ENCODE measurements at regions not wholly inside any gene's neighbourhood (a gene's known extent, or its start where the extent isn't known, plus 50 kb on each side); places are given as distances from the start of the nearest gene placed in this dataset.

GRCh38 chr2:138183705-138184104 is 219.4 kb downstream of the HNMT start:
- TF ChIP-seq POLR2A (IDR thresholded peaks at IDR 0.05), result no peak
- no peak for TF ChIP-seq CTCF (IDR thresholded peaks at IDR 0.05)

Measured in Peyer's patch (tissue), 4 donors.